GM18502 (cell line): ENCODE measurements at regions not wholly inside any gene's neighbourhood (a gene's known extent, or its start where the extent isn't known, plus 50 kb on each side); places are given as distances from the start of the nearest gene placed in this dataset.

ENCODE experiments used
- ATAC-seq: cut with Tn5 transposase; IDR thresholded peaks from one replicate; pipeline ENCODE4 v1.9.1; 2021; ENCODE audit warnings: mild to moderate bottlenecking; ENCODE audit not compliant: unreplicated experiment, poor library complexity

DNA sequence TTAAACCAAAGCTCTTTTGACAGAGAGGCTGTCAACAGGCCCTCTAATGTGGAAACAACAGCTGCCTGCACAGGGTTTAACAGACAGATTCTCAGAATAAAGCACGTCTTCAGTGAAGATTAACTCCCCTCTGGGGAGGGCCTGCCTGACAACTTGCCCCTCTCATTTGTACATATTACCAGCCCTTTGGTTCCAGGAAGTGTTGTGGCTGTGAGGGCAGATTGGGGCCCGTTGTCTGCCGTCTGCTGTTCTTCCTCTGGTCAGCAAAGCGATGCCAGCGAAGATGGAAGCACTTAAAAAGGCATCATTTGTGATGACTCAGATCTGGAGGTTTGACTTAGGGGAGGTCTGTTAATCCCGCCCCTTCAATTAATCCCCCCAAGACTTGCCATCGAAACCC is 177.0 kb upstream of the IRX6 start:
- no peak for ATAC-seq

DNA sequence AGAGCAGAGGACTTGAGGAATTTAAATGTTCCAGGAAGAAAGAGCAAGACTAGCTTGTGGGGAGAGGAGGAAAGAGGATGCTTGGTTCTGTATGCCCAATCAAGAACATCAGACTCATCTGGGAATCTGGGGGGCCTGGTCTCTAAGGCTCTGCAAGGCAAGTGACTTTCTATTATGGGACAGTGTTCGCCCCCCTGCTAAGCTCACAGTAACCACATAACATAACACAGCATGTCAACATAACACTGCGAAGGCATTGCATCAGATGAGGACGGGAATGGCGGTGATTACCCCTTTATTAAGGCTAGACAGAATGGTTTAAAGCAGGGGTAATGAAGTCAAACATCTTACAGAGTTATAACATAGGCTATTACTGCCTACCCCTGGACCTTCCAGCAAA is 176.6 kb upstream of the IRX6 start:
- ATAC-seq = no peak

DNA sequence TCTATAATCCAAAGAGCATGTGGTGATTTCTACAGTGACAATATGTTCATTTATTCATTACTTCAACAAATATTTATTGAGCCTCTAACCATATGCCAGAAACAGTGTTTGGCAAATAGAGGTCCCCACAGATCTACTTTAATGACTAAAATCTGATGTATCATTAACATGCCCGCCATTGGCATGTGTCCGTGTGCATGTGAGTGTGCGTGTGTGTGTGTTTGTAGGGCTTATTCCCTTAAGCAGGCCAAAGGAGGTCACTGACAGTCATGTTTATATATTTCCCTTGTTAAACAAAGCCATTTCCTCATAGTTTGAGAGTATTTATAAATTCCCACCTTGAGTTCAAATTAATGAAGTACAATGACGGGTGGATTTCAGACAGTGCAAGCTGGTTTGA is 174.4 kb upstream of the IRX6 start:
- no peak for ATAC-seq

DNA sequence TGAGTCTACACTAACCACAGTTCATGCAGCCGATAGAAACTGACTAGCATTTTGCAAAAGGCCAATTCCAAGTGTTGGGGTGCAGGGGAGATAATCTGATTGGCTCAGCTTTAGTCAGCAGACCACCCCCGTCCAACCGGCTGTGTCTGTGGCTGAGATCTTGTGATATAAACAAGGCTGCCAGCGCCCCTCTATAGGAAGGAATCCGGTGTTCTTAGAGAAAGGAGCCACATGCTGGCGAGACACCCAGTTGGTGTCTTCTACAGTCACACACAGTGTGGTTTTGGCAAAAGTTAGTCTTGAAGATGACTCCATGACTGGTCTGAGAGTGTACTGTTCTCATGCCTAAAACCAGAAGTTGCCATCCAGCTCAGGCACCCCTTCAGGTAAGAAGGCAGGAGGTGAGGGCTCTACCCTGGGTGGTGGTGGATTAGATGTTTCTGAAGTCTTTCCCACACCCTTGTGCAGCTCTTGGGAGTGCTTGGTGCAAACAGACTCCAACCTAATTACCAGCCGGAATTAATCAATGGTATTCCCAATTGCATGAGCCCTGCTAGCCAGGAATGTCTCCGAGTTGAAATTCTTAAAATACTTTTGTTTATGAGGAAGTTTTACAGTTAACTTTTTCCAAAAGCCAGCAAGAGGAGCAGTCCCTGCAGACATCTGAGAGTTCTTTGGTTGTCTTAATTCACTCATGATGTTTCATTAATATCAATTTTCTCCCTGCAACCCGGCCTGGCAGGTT is 172.3 kb upstream of the IRX6 start:
- ATAC-seq = no peak

DNA sequence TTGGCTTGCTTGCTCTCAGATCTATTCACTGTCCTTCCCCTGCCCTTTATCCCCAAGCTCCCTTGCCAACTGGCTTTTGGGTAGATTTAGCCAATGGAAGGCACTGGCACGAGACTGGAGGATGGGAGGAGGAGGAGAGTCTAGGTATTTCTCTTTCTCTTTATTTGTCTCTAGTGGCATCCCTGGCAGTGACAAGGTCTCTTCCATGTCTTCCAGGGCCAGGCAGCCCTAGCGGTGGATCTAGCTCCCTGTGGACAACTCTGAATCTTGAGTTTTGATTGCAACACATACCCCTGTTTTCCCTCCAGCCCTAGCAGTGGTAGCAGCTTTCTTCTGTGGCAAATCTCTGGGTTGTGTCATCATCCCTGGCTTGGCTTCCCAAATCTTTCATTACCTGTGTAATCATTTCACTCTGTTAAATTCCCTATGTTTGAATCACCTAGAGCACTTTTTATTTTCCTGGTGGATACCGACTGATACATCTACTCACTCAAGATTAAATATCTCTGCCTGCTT is 171.1 kb upstream of the IRX6 start:
- ATAC-seq = no peak

DNA sequence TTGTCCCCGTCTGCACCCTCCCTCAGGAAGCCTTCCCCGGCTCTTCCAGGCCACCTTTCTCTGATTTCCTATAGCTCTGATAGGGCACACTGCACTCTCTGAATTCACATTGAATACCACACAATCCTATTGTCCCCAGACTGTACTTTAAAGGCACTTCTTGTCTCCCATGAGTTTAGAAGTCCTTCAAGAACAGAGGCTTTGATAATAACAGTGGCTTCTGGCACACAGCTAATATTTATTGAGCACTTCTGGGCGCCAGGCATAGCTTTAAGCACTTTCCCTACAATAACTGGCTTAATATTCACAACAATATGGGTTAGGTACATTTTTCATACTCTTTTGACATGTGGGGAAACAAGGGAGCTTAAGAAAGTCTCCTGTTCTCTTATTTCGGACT is 169.7 kb upstream of the IRX6 start:
- ATAC-seq = no peak

DNA sequence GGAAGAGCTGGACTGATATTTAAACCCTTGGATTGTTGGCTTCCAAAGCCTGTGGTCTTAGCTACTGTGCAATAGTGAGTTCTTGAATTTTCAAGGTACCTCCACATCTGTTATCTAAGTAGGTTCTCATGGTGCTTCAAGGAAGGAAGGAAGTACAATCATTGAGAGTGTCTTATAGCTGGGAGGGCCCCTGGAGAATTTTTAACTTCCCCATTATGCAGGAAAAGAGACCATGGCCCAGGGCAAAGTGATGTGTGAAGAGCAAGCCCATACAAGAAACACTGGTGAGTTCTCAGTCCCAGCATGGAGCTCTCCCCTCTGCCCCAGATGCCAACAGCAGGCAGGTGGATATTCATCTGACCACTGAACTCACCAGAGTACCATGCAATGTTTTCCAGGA is 169.0 kb upstream of the IRX6 start:
- no peak for ATAC-seq

DNA sequence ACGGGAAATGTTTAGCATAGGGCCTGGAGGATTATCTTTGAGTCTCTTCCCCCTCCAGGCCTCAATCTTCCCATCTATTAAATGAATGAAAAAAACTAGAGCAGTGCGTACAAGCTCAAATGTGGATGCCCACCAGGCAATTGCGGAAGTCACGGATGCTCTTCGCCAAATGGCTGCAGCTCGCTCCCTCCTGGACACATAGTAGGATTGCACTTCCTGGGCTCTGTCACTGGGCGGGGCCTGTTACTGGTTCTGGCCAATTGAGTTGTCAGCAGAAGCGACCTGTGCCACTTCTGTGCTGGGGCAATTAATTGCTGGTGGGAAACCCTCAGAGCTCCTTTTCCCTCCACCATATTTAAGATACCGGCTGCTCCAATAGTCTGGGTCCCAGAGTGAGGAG is 168.2 kb upstream of the IRX6 start:
- ATAC-seq = no peak

DNA sequence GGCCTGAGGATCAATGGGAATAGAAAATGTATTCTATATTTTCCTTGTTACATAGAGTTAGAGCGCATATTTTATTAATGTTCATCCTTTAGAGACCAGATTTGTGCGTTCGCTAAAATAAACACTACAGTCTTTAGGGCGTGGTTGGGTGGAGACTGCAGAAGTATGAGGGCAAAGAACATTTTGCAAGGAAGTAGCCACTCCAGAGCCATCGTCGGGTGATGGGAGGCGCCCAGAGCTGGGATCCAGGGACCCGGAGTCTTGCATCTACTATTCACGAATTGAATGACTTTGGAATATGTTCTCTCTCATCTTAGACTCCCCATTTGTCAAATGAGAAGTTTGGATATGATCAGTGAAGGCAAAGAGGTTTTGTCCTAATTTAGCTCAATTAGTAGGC is 154.2 kb upstream of the IRX6 start:
- no peak for ATAC-seq

DNA sequence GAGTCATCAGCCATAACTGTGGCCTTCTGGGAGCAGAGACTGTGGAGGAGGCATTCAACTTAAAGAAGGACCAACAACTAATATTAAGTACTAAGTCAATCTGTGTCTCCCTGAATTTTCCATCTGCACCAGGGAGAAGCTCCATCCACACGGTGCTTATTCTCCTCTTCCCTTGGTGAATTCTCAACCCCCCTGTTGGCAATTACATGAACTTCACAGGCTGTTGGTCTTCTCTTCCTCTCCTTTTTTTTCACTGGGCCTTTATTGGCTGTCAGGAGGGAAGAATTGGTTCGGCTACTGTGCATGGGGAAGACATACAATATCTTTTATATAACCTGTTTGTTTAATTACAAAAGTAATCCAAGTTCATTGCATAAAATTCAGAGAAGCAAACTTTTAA is 152.8 kb upstream of the IRX6 start:
- no peak for ATAC-seq

DNA sequence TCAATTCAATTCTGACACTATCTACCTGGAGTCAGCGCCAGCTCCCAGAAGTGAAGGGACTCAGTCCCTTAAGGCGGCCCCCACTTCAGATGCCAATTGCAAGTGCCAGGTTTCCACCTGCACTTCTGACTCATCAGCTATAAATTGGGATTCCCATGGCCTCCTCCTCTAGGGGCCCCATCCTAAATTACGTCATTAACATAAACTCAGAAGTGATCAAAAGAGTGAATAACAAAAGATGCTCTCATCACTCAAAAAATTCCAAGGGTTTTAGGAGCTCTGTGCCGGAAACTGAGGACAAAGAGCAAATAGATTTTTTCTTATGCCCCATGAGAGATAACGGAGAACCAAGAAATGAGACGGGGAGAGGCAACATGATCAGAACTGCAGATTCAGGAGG is 148.6 kb upstream of the IRX6 start:
- no peak for ATAC-seq

DNA sequence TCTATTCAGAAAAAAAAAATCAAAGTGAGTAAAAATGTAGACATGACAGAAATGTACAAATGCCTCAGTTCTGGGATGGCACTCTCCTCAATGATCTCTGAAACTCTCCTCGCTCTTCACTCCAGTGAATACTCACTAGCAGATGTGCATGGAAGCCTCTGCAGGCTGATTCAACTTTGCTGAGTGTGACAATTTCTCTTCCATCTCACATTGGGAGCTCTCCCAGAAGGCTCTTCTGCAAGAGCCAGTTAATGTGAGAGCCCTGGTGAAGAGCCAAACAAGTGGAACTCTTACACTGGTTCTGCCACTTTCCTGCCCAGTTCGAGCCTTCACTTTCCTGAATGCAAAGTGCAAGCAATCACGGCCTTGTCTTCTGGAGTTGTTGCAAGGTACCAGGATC is 147.1 kb upstream of the IRX6 start:
- no peak for ATAC-seq

DNA sequence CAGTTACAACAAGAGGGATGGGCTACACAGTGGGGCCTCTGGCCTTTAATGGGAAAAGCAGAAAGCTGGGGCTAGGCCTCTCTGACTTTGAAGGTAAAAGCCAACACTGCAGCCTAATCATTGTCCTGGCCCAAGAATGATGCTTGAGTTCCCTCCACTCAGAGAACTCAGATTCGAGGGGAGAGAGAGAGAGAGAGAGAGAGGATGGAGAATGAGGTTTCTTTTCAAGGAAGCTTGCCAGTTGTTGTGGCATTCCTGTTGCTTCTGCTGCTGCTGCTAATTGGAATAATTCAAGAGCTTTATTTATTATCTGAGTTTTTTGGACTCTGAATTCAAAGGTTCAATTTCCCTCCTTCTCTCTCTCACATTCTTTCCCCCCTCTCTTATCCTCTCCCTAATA is 144.6 kb upstream of the IRX6 start:
- no peak for ATAC-seq

DNA sequence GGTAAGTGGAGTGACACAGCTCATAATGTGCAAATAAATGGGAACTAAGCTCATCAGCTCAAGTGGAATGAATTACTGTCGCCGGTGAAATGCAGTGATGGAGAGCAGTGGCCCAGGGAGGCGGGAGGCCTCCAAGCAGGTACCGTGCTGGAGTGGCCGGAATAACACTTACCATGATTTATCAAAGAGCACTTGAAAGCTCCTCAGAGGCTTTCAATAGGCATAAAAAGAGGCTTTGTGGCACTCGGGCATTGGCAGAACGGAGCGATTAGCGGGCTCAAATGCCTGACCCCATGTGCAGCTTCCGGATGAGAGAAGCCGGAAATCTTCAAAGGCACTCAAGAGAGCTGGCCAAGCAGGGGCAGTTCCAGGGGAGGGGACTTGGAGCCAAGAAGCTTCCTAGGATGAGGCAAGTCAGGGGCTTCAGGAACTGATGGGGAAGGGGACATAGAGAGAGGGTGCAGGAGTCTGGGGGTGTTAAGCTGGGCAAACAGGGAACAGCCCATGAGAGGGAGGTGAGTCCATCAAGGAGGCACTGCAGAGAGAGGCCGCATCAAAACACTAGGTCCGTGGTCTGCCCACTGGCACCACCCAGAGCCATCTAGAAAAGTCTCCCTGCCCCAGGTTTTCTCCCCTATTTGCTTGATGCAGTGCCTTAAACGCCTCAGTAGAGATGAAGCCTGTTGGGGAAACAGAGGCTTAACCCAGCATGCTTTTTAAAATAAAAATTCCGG is 144.0 kb upstream of the IRX6 start:
- ATAC-seq = no peak

DNA sequence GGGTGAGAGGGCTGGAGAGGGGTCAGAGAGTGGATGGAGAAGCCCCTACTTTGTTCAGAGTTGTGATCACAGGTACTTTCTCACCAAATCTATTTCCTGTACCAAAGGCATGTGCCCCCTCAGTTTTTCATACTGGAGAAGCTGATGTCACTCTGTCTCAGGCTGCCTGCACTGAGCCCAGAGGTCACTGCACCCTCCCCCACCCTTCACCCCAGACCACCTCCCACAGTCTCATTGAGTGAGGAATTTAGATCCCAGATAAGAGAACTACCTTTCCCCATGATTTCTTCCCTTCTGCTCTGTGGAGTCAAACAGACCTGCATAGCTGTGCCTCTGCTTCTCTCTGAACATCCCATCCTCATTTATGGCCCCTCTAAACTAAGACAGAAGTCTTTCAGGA is 140.0 kb upstream of the IRX6 start:
- no peak for ATAC-seq

DNA sequence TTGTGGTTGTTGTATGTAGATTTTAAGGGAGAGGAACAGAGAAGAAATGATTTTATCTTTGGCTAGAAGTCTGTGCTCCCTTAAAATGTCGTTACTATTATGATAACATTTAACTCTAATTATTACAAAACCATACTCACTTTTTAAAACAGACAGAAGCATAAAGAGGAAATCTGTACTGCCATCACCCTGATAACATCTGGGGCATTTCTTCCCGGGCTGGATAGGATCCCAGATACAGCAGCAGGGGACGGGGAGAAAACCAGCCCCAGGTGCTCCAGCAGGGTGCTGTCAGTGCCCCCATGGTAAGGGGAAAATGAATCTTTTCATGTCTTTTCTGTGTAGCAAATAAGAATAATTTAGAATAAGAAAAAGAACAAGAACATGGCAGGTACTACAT is 139.4 kb upstream of the IRX6 start:
- no peak for ATAC-seq

DNA sequence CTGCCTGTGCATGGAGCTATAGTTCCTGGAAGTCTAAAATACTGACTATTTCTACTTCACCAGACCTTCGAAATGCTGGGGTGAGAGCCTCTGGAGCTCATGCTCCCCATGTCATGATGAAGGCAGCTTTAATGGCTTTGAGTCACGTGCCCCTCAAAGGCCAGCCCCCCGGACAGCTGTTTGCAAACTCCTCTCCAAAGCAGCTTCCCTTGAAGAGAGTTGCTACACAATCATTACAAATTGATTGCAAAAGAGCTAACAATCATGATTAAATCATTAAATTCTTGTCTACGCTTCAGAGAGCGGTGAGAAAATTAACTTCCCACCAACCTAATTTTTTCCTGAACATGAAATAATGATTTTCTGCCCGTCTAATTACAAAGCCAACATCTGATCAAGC is 134.8 kb upstream of the IRX6 start:
- no peak for ATAC-seq

DNA sequence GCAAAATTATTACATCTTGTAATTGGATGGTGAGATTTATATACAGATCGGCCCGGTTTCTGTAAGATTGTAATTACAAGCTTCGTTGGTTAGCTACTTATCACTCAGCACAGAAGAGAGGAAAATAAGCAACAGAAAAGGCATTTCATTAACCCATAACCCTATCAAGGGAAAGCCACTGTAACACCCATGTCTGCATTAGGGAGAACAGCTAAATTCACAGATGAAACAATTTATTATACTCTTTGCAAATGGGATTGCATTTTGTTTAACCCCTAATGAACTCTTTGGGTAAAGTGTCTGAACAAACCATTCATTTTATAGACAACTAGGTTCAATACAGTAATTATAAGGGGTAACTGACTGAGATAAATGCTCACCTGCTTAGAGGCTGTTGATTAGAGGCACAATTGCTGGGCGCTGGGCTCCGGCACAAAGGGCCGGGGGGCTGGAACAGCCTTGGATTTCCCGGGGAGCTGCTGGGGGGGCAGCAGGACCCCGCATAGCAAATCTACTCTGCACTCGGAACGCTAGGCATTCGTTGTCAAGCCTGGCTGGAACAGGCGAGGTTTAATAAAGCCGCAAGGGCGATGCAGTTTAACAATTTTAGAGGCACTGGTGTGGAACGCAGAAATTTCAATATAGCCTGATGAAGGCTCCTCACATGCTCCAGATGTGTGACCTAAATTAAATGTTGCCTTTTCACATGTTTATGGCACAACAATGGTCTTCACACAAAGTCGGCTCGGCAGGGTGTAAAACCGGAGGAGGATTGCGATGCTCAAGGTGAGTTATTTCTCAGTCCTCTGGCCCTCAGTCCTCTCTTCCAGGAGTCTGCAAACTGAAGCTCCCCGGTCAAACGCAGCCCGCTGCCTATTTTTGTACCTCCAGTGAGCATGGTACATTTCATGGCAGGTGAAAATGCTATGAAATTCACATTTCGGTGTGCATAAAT is 134.0 kb upstream of the IRX6 start:
- no peak for ATAC-seq

DNA sequence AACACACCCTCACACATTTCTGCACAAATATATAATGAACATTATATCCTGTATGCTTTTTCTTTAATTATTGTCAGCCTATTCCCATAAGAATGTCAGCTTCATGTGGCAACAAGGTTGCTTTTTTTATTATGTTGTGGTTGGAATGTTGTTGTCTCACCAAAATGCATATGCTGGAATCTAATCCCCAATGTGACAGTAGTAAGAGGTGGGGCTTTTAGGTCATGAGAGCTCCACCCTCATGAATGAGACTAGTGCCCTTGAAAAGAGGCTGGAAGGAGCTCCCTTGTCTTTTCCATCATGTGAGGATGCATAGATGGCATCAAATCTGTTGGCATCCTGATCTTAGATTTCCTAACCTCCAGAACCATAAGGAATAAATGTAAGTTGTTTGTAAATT is 131.3 kb upstream of the IRX6 start:
- no peak for ATAC-seq

DNA sequence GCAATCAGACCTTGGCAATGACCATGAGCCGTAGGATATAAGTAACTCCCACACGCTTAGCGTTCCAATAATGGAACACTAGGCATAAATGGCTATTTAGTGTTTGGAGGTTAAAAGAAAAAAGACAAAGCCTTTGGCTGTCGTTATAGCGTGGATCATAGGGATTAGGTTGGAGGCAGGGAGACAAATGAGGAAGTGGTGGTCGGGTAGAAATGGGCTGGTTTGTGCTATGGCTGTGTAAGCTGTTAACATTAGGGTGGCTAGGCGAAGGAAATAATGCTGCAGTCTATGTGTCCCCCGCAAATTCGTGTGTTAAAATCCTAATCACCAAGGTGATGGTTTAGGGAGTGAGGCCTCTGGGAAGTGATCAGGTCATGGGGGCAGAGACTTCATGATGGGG is 120.4 kb upstream of the IRX6 start:
- no peak for ATAC-seq

DNA sequence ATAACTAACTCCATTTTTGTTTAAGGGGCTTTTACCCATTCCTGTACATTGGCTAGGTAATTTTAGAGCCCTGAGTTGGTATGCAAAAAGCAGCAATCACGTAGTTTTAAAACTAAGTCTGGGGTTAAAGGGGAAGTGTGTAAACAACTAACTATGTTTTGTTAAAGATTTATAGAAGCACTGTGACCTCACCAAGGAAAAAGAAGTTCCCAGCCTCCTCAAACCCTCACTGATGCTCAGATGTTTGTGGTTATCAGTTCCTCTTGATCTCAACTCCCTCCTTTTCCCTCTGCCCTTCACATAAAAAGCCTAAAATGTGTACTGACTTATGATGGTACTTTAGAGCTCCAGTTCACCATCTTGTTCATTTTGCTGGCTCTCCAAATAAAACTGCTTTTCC is 119.9 kb upstream of the IRX6 start:
- no peak for ATAC-seq
